PC-9 (cell line): ENCODE measurements at regions not wholly inside any gene's neighbourhood (a gene's known extent, or its start where the extent isn't known, plus 50 kb on each side); places are given as distances from the start of the nearest gene placed in this dataset.
A peak's percentile ranks its signal among the peaks of the same experiment; 100 is the strongest.

Experiments
- BruUV-seq: library from RNA; stranded (reverse); fragments of 400-500 nt; replicated peaks from 2 replicates; lab custom pipeline; 2021; lab: Mats Ljungman, UMichigan
- CTCF ChIA-PET: fragments of 300-600 bp; sonication (Branson Sonifier 250); formaldehyde crosslinking; loops from one replicate; lab custom pipeline; 2022; ENCODE audit warnings: antibody characterized with exemption; lab: Charles Lee
- POLR2A ChIA-PET: fragments of 300-600 bp; sonication (Branson Sonifier 250); formaldehyde crosslinking; loops from one replicate; lab custom pipeline; 2022; ENCODE audit warnings: antibody characterized with exemption; ENCODE audit not compliant: unreplicated experiment; lab: Charles Lee
- DNase-seq, 2 experiments: peaks; one replicate each; pipeline versions ENCODE4 v3.0.0 to v3.0.0-alpha.2; 2015 to 2022; ENCODE audit warnings: mixed read lengths in 1 of 2
- H2AFZ ChIP-seq: fragments of 200-600 bp; sonication (generic); 2 replicates; pipeline ENCODE4 v1.8.1; 2017; ENCODE audit warnings: antibody characterized with exemption
- H3F3A ChIP-seq: fragments of 200-600 bp; sonication (generic); 2 replicates; pipeline ENCODE4 v1.8.1; 2017; ENCODE audit warnings: antibody characterized with exemption, mild to moderate bottlenecking, low read depth; ENCODE audit not compliant: insufficient read depth
- H3K27ac ChIP-seq: fragments of 200-600 bp; sonication (generic); 2 replicates; pipeline ENCODE4 v1.6.1; 2016; ENCODE audit warnings: mixed run types
- H3K27me3 ChIP-seq: fragments of 200-600 bp; sonication (generic); 2 replicates; pipeline ENCODE4 v1.6.1; 2016; ENCODE audit warnings: low read depth, mixed run types; ENCODE audit not compliant: insufficient read depth
- H3K36me3 ChIP-seq: fragments of 200-600 bp; sonication (generic); 2 replicates; pipeline ENCODE4 v1.6.1; 2016; ENCODE audit warnings: low read depth, mixed run types
- H3K4me1 ChIP-seq: fragments of 200-600 bp; sonication (generic); replicated peaks from 2 replicates; pipeline ENCODE4 v1.6.1; 2016; ENCODE audit warnings: mixed run types; ENCODE audit not compliant: insufficient read depth
- H3K4me2 ChIP-seq: fragments of 200-600 bp; sonication (generic); 2 replicates; pipeline ENCODE4 v1.6.1; 2017; ENCODE audit warnings: mixed run types
- H3K4me3 ChIP-seq: fragments of 200-600 bp; sonication (generic); 2 replicates; pipeline ENCODE4 v1.6.1; 2016; ENCODE audit warnings: mixed run types
- H3K79me2 ChIP-seq: fragments of 200-600 bp; sonication (generic); 2 replicates; pipeline ENCODE4 v1.6.1; 2017; ENCODE audit warnings: low read depth, mixed run types
- H3K9me2 ChIP-seq: fragments of 200-600 bp; sonication (generic); 2 replicates; pipeline ENCODE4 v1.8.1; 2017; ENCODE audit warnings: mild to moderate bottlenecking; ENCODE audit not compliant: insufficient read depth
- H3K9me3 ChIP-seq: fragments of 200-600 bp; sonication (generic); 2 replicates; pipeline ENCODE4 v1.8.1; 2016; ENCODE audit warnings: low read depth; ENCODE audit not compliant: insufficient read depth
- H4K20me1 ChIP-seq: fragments of 200-600 bp; sonication (generic); 2 replicates; pipeline ENCODE4 v1.8.1; 2017; ENCODE audit not compliant: insufficient read depth
- CTCF ChIP-seq: fragments of 200-600 bp; sonication (generic); conservative IDR thresholded peaks from 2 replicates; pipeline ENCODE4 v1.6.1; 2017; ENCODE audit warnings: mixed run types, antibody characterized with exemption, mild to moderate bottlenecking, moderate library complexity
- EZH2 ChIP-seq: fragments of 200-600 bp; sonication (generic); IDR thresholded peaks from 2 replicates; pipeline ENCODE4 v1.8.0; 2017; ENCODE audit warnings: antibody characterized with exemption, low read depth
- intact Hi-C: fragments of 100-400 bp; cut with micrococcal nuclease; formaldehyde crosslinking; loops from one replicate; pipeline ENCODE4 v1.10.0; 2022; ENCODE audit not compliant: unreplicated experiment

GRCh38 chr2:64819774-64820688, 166.3 kb upstream of the SERTAD2 start:
- Histone ChIP-seq H3F3A (peaks cover 13% of the 10 kb centered on the region; the same call in 1 of the 2 replicates), H3K27ac (no peak overlapping the region), H3K4me2 (no peak overlapping the region), H3K9me3 (no peaks in the 10 kb centered on the region), H3K79me2 (no peaks in the 10 kb centered on the region), H3K27me3 (no peaks in the 10 kb centered on the region), H4K20me1 (no peaks in the 10 kb centered on the region), H2AFZ (peak overlapping the region; percentile 45; the same call in 1 of the 2 replicates), H3K36me3 (no peaks in the 10 kb centered on the region), H3K4me3 (no peak overlapping the region), H3K9me2 (no peaks in the 10 kb centered on the region), H3K4me1 (peaks cover 43% of the 10 kb centered on the region)
- ChIA-PET POLR2A (no interaction called here), CTCF (no interaction called here)
- no peak for TF ChIP-seq CTCF
- TF ChIP-seq EZH2 = no peak
- DNase-seq = no peak
- BruUV-seq = no TSS peak
- intact Hi-C loops = no loop called here

- no peak overlapping the region for H2AFZ ChIP-seq
- peaks cover 13% of the 10 kb centered on the region; the same call in 1 of the 2 replicates for H3F3A ChIP-seq
- intact Hi-C loops = no loop called here
- H3K4me2 ChIP-seq = no peak overlapping the region
- no peaks in the 10 kb centered on the region for H3K9me2 ChIP-seq
- TF ChIP-seq EZH2 (no peak), CTCF (no peak)
- H3K27me3 ChIP-seq = no peaks in the 10 kb centered on the region
- H3K79me2 ChIP-seq = no peaks in the 10 kb centered on the region
- no peaks in the 10 kb centered on the region for H4K20me1 ChIP-seq
- BruUV-seq = no TSS peak
- H3K27ac ChIP-seq = no peak overlapping the region
- DNase-seq = no peak
- no peak overlapping the region for H3K4me3 ChIP-seq
- H3K4me1 ChIP-seq = peaks cover 43% of the 10 kb centered on the region
- no peaks in the 10 kb centered on the region for H3K9me3 ChIP-seq
- ChIA-PET POLR2A (no interaction called here), CTCF (no interaction called here)
- no peaks in the 10 kb centered on the region for H3K36me3 ChIP-seq
Observed at GRCh38 chr2:64820901-64821300, 167.2 kb upstream of the SERTAD2 start.

GRCh38 chr2:64823794-64824193, 165.4 kb upstream of the SLC1A4 start:
- no peaks in the 10 kb centered on the region for H4K20me1 ChIP-seq
- H3K36me3 ChIP-seq = no peaks in the 10 kb centered on the region
- no peak overlapping the region for H3K4me3 ChIP-seq
- ChIA-PET CTCF (no interaction called here), POLR2A (no interaction called here)
- H3K79me2 ChIP-seq = no peaks in the 10 kb centered on the region
- H3K27me3 ChIP-seq = no peaks in the 10 kb centered on the region
- DNase-seq = no peak
- BruUV-seq = no TSS peak
- H3F3A ChIP-seq = peaks cover 11% of the 10 kb centered on the region; the same call in 1 of the 2 replicates
- TF ChIP-seq EZH2 (no peak), CTCF (no peak)
- H3K4me1 ChIP-seq = peaks cover 32% of the 10 kb centered on the region
- H3K27ac ChIP-seq = no peak overlapping the region
- no peak overlapping the region for H2AFZ ChIP-seq
- H3K9me2 ChIP-seq = no peaks in the 10 kb centered on the region
- intact Hi-C loops = no loop called here
- no peak overlapping the region for H3K4me2 ChIP-seq
- no peaks in the 10 kb centered on the region for H3K9me3 ChIP-seq
